ENCODE measurements at regions not wholly inside any gene's neighbourhood (a gene's known extent, or its start where the extent isn't known, plus 50 kb on each side); places are given as distances from the start of the nearest gene placed in this dataset.
"Not testable (repeated sequence)": the region's sequence is repeated elsewhere in the genome, so short reads cannot be mapped to it uniquely, and the experiment has no call there.

- TF ChIP-seq ARID4B (CRISPR knock-in tag; IDR thresholded peaks at IDR 0.05; ENCODE audit: borderline replicate concordance) = no peak
These were observed 140.4 kb upstream of the ATF7IP start (continued) for GRCh38 chr12:14225064-14225463.

- CTCF ChIA-PET = not testable (repeated sequence)
These were observed 130.3 kb upstream of the ATF7IP start for GRCh38 chr12:14235176-14235575.

DNA sequence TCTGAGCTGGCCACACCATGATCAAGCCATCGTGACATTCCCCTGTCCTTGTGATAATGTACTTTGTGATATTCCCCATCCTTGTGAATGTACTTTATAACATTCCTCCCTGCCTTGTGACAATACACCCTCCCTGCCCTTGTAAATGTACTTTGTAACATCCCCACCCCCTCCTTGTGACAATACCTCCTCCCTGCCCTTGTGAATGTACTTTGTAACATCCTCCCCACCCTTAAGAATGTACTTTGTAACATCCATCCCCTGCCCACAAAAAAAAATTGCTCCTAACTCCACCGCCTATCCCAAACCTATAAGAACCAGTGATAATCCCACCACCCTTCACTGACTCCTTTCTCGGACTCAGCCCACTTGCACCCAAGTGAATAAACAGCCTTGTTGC lies 128.8 kb upstream of the ATF7IP start:
- DNase-seq (ENCODE audit: low spot score); H3K4me3 Mint-ChIP-seq; H3K27ac Mint-ChIP-seq; H3K36me3 Mint-ChIP-seq; POLR2A ChIA-PET; CTCF ChIA-PET; ATAC-seq; H3K27me3 Mint-ChIP-seq (ENCODE audit: low read depth); H3K9me3 Mint-ChIP-seq: not testable (repeated sequence)
- H3K4me1 Mint-ChIP-seq = peaks cover 21% of the 10 kb centered on the region

More at GRCh38 chr12:14235176-14235575, 130.3 kb upstream of the ATF7IP start:
- H3K4me3 Mint-ChIP-seq; H3K27ac Mint-ChIP-seq; H3K27me3 Mint-ChIP-seq (ENCODE audit: low read depth); DNase-seq (ENCODE audit: low spot score); POLR2A ChIA-PET; ATAC-seq: not testable (repeated sequence)
- peaks cover 18% of the 10 kb centered on the region for H3K36me3 Mint-ChIP-seq
- H3K4me1 Mint-ChIP-seq = peaks cover 13% of the 10 kb centered on the region
- H3K9me3 Mint-ChIP-seq = peaks cover 18% of the 10 kb centered on the region

GRCh38 chr12:14238221-14238792 lies 127.2 kb upstream of the ATF7IP start:
- no peak overlapping the region for H3K4me3 Mint-ChIP-seq
- no peak for DNase-seq (ENCODE audit: low spot score)
- H3K36me3 Mint-ChIP-seq = peaks cover 6% of the 10 kb centered on the region; the same call in 1 of the 2 replicates
- no peak overlapping the region for H3K27ac Mint-ChIP-seq
- no peaks in the 10 kb centered on the region for H3K27me3 Mint-ChIP-seq (ENCODE audit: low read depth)
- TF ChIP-seq, protein P1, sequence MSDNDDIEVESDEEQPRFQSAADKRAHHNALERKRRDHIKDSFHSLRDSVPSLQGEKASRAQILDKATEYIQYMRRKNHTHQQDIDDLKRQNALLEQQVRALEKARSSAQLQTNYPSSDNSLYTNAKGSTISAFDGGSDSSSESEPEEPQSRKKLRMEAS (CRISPR knock-in tag; IDR thresholded peaks at IDR 0.05) = no peak
- TF ChIP-seq, protein P2, sequence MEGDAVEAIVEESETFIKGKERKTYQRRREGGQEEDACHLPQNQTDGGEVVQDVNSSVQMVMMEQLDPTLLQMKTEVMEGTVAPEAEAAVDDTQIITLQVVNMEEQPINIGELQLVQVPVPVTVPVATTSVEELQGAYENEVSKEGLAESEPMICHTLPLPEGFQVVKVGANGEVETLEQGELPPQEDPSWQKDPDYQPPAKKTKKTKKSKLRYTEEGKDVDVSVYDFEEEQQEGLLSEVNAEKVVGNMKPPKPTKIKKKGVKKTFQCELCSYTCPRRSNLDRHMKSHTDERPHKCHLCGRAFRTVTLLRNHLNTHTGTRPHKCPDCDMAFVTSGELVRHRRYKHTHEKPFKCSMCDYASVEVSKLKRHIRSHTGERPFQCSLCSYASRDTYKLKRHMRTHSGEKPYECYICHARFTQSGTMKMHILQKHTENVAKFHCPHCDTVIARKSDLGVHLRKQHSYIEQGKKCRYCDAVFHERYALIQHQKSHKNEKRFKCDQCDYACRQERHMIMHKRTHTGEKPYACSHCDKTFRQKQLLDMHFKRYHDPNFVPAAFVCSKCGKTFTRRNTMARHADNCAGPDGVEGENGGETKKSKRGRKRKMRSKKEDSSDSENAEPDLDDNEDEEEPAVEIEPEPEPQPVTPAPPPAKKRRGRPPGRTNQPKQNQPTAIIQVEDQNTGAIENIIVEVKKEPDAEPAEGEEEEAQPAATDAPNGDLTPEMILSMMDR (IDR thresholded peaks at IDR 0.05) = peak; percentile 50; the same call in 1 of the 2 replicates
- H3K9me3 Mint-ChIP-seq = no peaks in the 10 kb centered on the region
- CTCF ChIA-PET = interaction anchor here (0.6 to 3.0 kb wide), 38 partner anchors 10 to 478 kb away, joined by 3 to 59 read pairs (median 4); partner anchors contain the start of genes ATF7IP and PLBD1
- peaks cover 21% of the 10 kb centered on the region for H3K4me1 Mint-ChIP-seq
- no peak for ATAC-seq
- POLR2A ChIA-PET = interaction anchor here (3.2 kb wide), 1 partner anchor 127 kb away, joined by 13 read pairs; the partner anchor contains the start of gene ATF7IP

DNA sequence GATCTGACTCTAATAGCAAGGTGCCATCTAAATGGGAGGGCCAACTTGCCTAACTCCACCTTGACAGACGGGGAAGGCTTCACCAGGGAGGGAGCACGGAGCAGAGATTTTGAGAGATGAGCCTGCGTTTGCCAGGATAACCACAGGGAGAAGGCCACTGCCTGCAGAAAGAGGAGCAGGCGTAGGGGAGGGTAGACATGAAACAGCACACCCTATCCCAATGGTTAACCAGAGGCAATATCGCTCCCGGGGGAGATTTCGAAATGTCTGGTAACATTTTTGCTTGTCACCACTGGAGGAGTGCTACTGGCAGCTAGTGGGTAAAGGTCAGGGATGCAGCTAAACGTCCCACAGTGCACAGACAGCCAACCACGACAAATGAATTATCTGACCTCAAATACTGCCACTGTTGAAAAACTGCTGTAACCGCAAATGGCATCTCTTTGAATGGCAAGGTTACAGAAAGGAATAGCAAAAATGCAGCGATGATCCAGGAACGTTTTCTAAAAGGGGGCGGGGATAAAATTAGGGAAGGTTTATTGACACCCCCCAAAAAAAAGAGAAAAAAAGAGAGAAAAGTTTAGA lies 126.0 kb upstream of the ATF7IP start:
- H3K4me3 Mint-ChIP-seq = peak overlapping the region; percentile 48
- peak overlapping the region; percentile 35 for H3K27ac Mint-ChIP-seq
- ChIA-PET CTCF (interaction anchor here (0.7 to 3.0 kb wide), 10 partner anchors 16 to 388 kb away, joined by 3 to 59 read pairs (median 4); partner anchors contain the start of gene ATF7IP), POLR2A (interaction anchor here (1.5 to 3.2 kb wide), 2 partner anchors 18 to 126 kb away, joined by 4 to 13 read pairs; partner anchors contain the start of gene ATF7IP)
- ATAC-seq (peak; percentile 80), DNase-seq (ENCODE audit: low spot score) (peak; percentile 34)
- H3K36me3 Mint-ChIP-seq = peaks cover 16% of the 10 kb centered on the region
- no peaks in the 10 kb centered on the region for H3K27me3 Mint-ChIP-seq (ENCODE audit: low read depth)
- peaks cover 26% of the 10 kb centered on the region for H3K4me1 Mint-ChIP-seq
- peaks cover 5% of the 10 kb centered on the region for H3K9me3 Mint-ChIP-seq
- TF ChIP-seq ETV6 (CRISPR knock-in tag; IDR thresholded peaks at IDR 0.05) = no peak
- TF ChIP-seq, protein P3, sequence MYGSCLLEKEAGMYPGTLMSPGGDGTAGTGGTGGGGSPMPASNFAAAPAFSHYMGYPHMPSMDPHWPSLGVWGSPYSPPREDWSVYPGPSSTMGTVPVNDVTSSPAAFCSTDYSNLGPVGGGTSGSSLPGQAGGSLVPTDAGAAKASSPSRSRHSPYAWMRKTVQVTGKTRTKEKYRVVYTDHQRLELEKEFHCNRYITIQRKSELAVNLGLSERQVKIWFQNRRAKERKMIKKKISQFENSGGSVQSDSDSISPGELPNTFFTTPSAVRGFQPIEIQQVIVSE (CRISPR knock-in tag; IDR thresholded peaks at IDR 0.05; ENCODE audit: borderline replicate concordance) = no peak
- TF ChIP-seq, protein P4, sequence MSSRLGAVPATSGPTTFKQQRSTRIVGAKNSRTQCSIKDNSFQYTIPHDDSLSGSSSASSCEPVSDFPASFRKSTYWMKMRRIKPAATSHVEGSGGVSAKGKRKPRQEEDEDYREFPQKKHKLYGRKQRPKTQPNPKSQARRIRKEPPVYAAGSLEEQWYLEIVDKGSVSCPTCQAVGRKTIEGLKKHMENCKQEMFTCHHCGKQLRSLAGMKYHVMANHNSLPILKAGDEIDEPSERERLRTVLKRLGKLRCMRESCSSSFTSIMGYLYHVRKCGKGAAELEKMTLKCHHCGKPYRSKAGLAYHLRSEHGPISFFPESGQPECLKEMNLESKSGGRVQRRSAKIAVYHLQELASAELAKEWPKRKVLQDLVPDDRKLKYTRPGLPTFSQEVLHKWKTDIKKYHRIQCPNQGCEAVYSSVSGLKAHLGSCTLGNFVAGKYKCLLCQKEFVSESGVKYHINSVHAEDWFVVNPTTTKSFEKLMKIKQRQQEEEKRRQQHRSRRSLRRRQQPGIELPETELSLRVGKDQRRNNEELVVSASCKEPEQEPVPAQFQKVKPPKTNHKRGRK (CRISPR knock-in tag; IDR thresholded peaks at IDR 0.05; ENCODE audit: borderline replicate concordance) = no peak
- TF ChIP-seq, protein P5, sequence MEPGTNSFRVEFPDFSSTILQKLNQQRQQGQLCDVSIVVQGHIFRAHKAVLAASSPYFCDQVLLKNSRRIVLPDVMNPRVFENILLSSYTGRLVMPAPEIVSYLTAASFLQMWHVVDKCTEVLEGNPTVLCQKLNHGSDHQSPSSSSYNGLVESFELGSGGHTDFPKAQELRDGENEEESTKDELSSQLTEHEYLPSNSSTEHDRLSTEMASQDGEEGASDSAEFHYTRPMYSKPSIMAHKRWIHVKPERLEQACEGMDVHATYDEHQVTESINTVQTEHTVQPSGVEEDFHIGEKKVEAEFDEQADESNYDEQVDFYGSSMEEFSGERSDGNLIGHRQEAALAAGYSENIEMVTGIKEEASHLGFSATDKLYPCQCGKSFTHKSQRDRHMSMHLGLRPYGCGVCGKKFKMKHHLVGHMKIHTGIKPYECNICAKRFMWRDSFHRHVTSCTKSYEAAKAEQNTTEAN (CRISPR knock-in tag; IDR thresholded peaks at IDR 0.05) = no peak
- no peak for TF ChIP-seq PREB (CRISPR knock-in tag; IDR thresholded peaks at IDR 0.05; ENCODE audit: borderline replicate concordance)
- no peak for TF ChIP-seq ZNF121 (CRISPR knock-in tag; IDR thresholded peaks at IDR 0.05)
- TF ChIP-seq ZNF671 (CRISPR knock-in tag; IDR thresholded peaks at IDR 0.05) = no peak
- TF ChIP-seq IRF1 (CRISPR knock-in tag; IDR thresholded peaks at IDR 0.05) = no peak
- TF ChIP-seq ZNF263 (CRISPR knock-in tag; IDR thresholded peaks at IDR 0.05; ENCODE audit: low read depth) = no peak
